GM23338 (cell line): ENCODE measurements at regions not wholly inside any gene's neighbourhood (a gene's known extent, or its start where the extent isn't known, plus 50 kb on each side); places are given as distances from the start of the nearest gene placed in this dataset.
"Not testable (repeated sequence)": the region's sequence is repeated elsewhere in the genome, so short reads cannot be mapped to it uniquely, and the experiment has no call there.

Source experiments
- ATAC-seq: fragments of 200-7000 bp; cut with Tn5 transposase; 3 replicates; pipeline ENCODE4 v1.9.1; 2020
- DNase-seq: peaks from one replicate; pipeline ENCODE4 v3.0.0-alpha.2; 2015; ENCODE audit warnings: low spot score
- H2AFZ ChIP-seq: fragments of 200-600 bp; sonication (generic); 2 replicates; pipeline ENCODE4 v1.8.0; 2016; ENCODE audit warnings: antibody characterized with exemption, mild to moderate bottlenecking, moderate library complexity
- H3F3A ChIP-seq: fragments of 200-600 bp; sonication (generic); replicated peaks from 2 replicates; pipeline ENCODE4 v1.8.0; 2017; ENCODE audit warnings: antibody characterized with exemption, mixed run types, low read depth
- H3K27ac ChIP-seq: fragments of 200-600 bp; sonication (generic); 2 replicates; pipeline ENCODE4 v1.6.1; 2016; ENCODE audit warnings: low read depth
- H3K27me3 ChIP-seq: fragments of 200-600 bp; sonication (generic); 2 replicates; pipeline ENCODE4 v1.8.0; 2016; ENCODE audit warnings: mild to moderate bottlenecking, mixed run types, moderate library complexity; ENCODE audit not compliant: insufficient read depth
- H3K36me3 ChIP-seq: fragments of 200-600 bp; sonication (generic); 2 replicates; pipeline ENCODE4 v1.8.0; 2016; ENCODE audit warnings: mild to moderate bottlenecking; ENCODE audit not compliant: insufficient read depth
- H3K4me1 ChIP-seq: fragments of 200-600 bp; sonication (generic); 2 replicates; pipeline ENCODE4 v1.8.0; 2016; ENCODE audit warnings: mild to moderate bottlenecking, moderate library complexity; ENCODE audit not compliant: insufficient read depth
- H3K4me2 ChIP-seq: fragments of 200-600 bp; sonication (generic); 2 replicates; pipeline ENCODE4 v1.7.1; 2017; ENCODE audit warnings: mixed run types
- H3K4me3 ChIP-seq: fragments of 200-600 bp; sonication (generic); 2 replicates; pipeline ENCODE4 v1.6.1; 2016; ENCODE audit warnings: mixed run types
- H3K79me2 ChIP-seq: fragments of 200-600 bp; sonication (generic); replicated peaks from 2 replicates; pipeline ENCODE4 v1.8.0; 2017; ENCODE audit warnings: mild to moderate bottlenecking; ENCODE audit not compliant: insufficient read depth
- H3K9me2 ChIP-seq: fragments of 200-600 bp; sonication (generic); 2 replicates; pipeline ENCODE4 v1.8.0; 2017; ENCODE audit not compliant: insufficient read depth
- H4K20me1 ChIP-seq: fragments of 200-600 bp; sonication (generic); replicated peaks from 2 replicates; pipeline ENCODE4 v1.8.0; 2017; ENCODE audit warnings: mild to moderate bottlenecking; ENCODE audit not compliant: insufficient read depth
- H3K27ac Mint-ChIP-seq: 2 replicates; pipeline ENCODE4 v1.8.0; 2020; ENCODE audit warnings: inconsistent platforms, mild to moderate bottlenecking, moderate library complexity, mixed read lengths
- H3K27me3 Mint-ChIP-seq: 3 replicates; pipeline ENCODE4 v1.8.0; 2022; ENCODE audit warnings: low read depth, mild to moderate bottlenecking, moderate library complexity, mixed read lengths, inconsistent platforms; ENCODE audit not compliant: insufficient read depth, poor library complexity
- H3K36me3 Mint-ChIP-seq: 3 replicates; pipeline ENCODE4 v1.8.0; 2021; ENCODE audit warnings: low read depth, mild to moderate bottlenecking, inconsistent platforms, moderate library complexity, mixed read lengths
- H3K4me1 Mint-ChIP-seq: 3 replicates; pipeline ENCODE4 v1.8.0; 2020; ENCODE audit warnings: mild to moderate bottlenecking, inconsistent platforms, mixed read lengths
- H3K4me3 Mint-ChIP-seq: 3 replicates; pipeline ENCODE4 v1.8.0; 2021; ENCODE audit warnings: moderate library complexity, mild to moderate bottlenecking, inconsistent platforms, mixed read lengths
- H3K9me3 Mint-ChIP-seq: 3 replicates; pipeline ENCODE4 v1.8.0; 2020; ENCODE audit warnings: moderate library complexity, mild to moderate bottlenecking, inconsistent platforms, mixed read lengths
- CREB1 ChIP-seq: fragments of 250-450 bp; sonication (Bioruptor Pico); IDR thresholded peaks from 2 replicates; pipeline ENCODE4 v1.5.0; 2020; ENCODE audit warnings: low read depth, mild to moderate bottlenecking, moderate library complexity
- EZH2 ChIP-seq: fragments of 200-600 bp; sonication (generic); IDR thresholded peaks from one replicate; pipeline ENCODE4 v1.8.0; 2017; ENCODE audit warnings: antibody characterized with exemption, mild to moderate bottlenecking, low read depth; ENCODE audit not compliant: unreplicated experiment
- EZH2phosphoT487 ChIP-seq: fragments of 200-600 bp; sonication (generic); IDR thresholded peaks from one replicate; pipeline ENCODE4 v1.8.1; 2018; ENCODE audit warnings: antibody characterized with exemption; ENCODE audit not compliant: unreplicated experiment
- JUNB ChIP-seq: IDR thresholded peaks from one replicate; pipeline ENCODE4 v1.6.1; 2016; ENCODE audit warnings: antibody characterized with exemption; ENCODE audit not compliant: unreplicated experiment
- STAT1 ChIP-seq: IDR thresholded peaks from one replicate; pipeline ENCODE4 v1.6.1; 2016; ENCODE audit warnings: antibody characterized with exemption; ENCODE audit not compliant: unreplicated experiment
- ZNF114 ChIP-seq: fragments of 250-450 bp; sonication (Bioruptor Pico); IDR thresholded peaks from 2 replicates; pipeline ENCODE4 v1.5.0; 2020; ENCODE audit warnings: mild to moderate bottlenecking, moderate library complexity
- ZNF331 ChIP-seq: fragments of 250-450 bp; sonication (Bioruptor Pico); IDR thresholded peaks from 2 replicates; pipeline ENCODE4 v1.5.0; 2020; ENCODE audit warnings: low read depth, mild to moderate bottlenecking, moderate library complexity
- TF ChIP-seq, protein P1 (sequence below): IDR thresholded peaks from one replicate; pipeline ENCODE4 v1.6.1; 2018; ENCODE audit warnings: antibody characterized with exemption; ENCODE audit not compliant: unreplicated experiment
- TF ChIP-seq, protein P2 (sequence below), 2 experiments: fragments of 200-600 bp in 1 of 2; sonication (generic) in 1 of 2; conservative IDR thresholded peaks; 2 replicates each; pipeline versions ENCODE4 v1.5.1 to v1.6.1; 2016 to 2017; ENCODE audit warnings: antibody characterized with exemption in 2 of 2, low read depth in 2 of 2, mild to moderate bottlenecking in 2 of 2, moderate library complexity in 1 of 2
- TF ChIP-seq, protein P3 (sequence below): IDR thresholded peaks from 2 replicates; pipeline ENCODE4 v1.6.1; 2016; ENCODE audit warnings: antibody characterized with exemption

DNA sequence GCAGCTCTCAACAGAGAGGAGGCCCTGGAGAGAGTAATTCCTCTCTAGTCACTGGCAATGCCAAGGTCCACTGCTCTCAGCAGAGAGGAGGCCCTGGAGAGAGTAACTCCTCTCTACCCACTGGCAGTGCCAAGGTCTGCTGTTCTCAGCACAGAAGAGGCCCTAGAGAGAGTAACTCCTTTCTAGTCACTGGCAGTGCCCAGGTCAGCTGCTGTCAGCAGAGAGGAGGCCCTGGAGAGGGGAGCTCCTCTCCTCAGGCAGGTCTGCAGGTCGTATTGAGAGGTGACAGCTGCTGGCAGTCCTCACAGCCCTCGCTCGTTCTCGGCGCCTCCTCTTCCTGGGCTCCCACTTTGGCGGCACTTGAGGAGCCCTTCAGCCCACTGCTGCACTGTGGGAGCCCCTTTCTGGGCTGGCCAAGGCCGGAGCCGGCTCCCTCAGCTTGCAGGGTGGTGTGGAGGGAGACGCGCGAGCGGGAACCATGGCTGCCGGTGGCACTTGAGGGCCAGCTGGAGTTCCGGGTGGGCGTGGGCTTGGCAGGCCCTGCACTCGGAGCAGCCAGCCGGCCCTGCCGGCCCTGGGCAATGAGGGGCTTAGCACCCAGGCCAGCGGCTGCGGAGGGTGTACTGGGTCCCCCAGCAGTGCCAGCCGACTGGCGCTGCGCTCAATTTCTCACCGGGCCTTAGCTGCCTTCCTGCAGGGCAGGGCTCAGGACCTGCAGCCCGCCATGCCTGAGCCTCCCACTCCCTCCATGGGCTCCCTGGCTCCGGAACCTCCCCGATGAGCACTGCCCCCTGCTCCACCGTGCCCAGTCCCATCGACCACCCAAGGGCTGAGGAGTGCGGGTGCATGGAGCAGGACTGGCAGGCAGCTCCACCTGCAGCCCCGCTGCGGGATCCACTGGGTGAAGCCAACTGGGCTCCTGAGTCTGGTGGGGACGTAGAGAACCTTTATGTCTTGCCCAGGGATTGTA lies 642.9 kb downstream of the PRR16 start:
- not testable (repeated sequence) for ATAC-seq, H3K4me2 ChIP-seq, H3K27me3 ChIP-seq, H3F3A ChIP-seq, DNase-seq, H3K27ac ChIP-seq, H4K20me1 ChIP-seq, H3K4me3 ChIP-seq, H2AFZ ChIP-seq, H3K9me3 Mint-ChIP-seq, H3K79me2 ChIP-seq, H3K4me1 Mint-ChIP-seq, H3K36me3 Mint-ChIP-seq, H3K4me1 ChIP-seq, H3K27me3 Mint-ChIP-seq, H3K36me3 ChIP-seq, H3K27ac Mint-ChIP-seq, H3K4me3 Mint-ChIP-seq, H3K9me2 ChIP-seq

DNA sequence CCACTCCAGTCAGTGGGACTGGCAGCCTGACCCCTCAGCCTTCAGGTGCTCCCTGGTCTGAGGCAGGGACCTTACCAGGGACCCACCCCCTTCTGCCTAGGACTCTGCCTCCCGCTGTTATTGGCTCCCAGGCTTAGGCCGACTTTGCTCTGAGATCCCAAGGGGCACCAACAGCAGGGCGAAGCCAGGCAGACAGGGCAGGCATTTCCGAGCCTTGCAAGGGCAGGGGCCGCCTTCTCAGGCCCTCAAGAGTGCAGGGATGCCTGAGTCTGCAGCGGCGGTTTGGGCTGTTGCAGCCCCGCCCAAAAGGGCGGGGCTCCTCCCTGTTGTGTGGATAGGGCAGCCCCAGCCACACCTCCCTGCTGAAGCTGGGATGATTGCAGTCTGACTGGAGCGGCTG lies 644.6 kb downstream of the PRR16 start:
- Histone ChIP-seq H3K27ac (no peak overlapping the region), H4K20me1 (no peaks in the 10 kb centered on the region), H3K4me2 (no peak overlapping the region), H3K27me3 (no peaks in the 10 kb centered on the region), H3F3A (no peaks in the 10 kb centered on the region), H3K79me2 (no peaks in the 10 kb centered on the region), H3K36me3 (no peaks in the 10 kb centered on the region), H3K4me1 (peaks cover 4% of the 10 kb centered on the region), H2AFZ (peak overlapping the region; percentile 88), H3K4me3 (no peak overlapping the region), H3K9me2 (no peaks in the 10 kb centered on the region)
- TF ChIP-seq, protein P1, sequence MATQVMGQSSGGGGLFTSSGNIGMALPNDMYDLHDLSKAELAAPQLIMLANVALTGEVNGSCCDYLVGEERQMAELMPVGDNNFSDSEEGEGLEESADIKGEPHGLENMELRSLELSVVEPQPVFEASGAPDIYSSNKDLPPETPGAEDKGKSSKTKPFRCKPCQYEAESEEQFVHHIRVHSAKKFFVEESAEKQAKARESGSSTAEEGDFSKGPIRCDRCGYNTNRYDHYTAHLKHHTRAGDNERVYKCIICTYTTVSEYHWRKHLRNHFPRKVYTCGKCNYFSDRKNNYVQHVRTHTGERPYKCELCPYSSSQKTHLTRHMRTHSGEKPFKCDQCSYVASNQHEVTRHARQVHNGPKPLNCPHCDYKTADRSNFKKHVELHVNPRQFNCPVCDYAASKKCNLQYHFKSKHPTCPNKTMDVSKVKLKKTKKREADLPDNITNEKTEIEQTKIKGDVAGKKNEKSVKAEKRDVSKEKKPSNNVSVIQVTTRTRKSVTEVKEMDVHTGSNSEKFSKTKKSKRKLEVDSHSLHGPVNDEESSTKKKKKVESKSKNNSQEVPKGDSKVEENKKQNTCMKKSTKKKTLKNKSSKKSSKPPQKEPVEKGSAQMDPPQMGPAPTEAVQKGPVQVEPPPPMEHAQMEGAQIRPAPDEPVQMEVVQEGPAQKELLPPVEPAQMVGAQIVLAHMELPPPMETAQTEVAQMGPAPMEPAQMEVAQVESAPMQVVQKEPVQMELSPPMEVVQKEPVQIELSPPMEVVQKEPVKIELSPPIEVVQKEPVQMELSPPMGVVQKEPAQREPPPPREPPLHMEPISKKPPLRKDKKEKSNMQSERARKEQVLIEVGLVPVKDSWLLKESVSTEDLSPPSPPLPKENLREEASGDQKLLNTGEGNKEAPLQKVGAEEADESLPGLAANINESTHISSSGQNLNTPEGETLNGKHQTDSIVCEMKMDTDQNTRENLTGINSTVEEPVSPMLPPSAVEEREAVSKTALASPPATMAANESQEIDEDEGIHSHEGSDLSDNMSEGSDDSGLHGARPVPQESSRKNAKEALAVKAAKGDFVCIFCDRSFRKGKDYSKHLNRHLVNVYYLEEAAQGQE = no peak
- TF ChIP-seq CREB1 (no peak), ZNF331 (CRISPR knock-in tag) (no peak), EZH2phosphoT487 (no peak), EZH2 (no peak), JUNB (no peak), ZNF114 (CRISPR knock-in tag) (no peak), STAT1 (no peak)
- TF ChIP-seq, protein P2, sequence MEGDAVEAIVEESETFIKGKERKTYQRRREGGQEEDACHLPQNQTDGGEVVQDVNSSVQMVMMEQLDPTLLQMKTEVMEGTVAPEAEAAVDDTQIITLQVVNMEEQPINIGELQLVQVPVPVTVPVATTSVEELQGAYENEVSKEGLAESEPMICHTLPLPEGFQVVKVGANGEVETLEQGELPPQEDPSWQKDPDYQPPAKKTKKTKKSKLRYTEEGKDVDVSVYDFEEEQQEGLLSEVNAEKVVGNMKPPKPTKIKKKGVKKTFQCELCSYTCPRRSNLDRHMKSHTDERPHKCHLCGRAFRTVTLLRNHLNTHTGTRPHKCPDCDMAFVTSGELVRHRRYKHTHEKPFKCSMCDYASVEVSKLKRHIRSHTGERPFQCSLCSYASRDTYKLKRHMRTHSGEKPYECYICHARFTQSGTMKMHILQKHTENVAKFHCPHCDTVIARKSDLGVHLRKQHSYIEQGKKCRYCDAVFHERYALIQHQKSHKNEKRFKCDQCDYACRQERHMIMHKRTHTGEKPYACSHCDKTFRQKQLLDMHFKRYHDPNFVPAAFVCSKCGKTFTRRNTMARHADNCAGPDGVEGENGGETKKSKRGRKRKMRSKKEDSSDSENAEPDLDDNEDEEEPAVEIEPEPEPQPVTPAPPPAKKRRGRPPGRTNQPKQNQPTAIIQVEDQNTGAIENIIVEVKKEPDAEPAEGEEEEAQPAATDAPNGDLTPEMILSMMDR (conservative IDR thresholded peaks at IDR 0.05; ENCODE audit: low read depth in 2 of 2) = no peak
- TF ChIP-seq, protein P3, sequence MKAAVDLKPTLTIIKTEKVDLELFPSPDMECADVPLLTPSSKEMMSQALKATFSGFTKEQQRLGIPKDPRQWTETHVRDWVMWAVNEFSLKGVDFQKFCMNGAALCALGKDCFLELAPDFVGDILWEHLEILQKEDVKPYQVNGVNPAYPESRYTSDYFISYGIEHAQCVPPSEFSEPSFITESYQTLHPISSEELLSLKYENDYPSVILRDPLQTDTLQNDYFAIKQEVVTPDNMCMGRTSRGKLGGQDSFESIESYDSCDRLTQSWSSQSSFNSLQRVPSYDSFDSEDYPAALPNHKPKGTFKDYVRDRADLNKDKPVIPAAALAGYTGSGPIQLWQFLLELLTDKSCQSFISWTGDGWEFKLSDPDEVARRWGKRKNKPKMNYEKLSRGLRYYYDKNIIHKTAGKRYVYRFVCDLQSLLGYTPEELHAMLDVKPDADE = no peak
- DNase-seq (peak; percentile 78), ATAC-seq (peak; percentile 100)
- H3K4me3 Mint-ChIP-seq = no peak overlapping the region
- H3K9me3 Mint-ChIP-seq = 0 out of 3 replicates have a peak, but pooled peaks cover 2% of the 10 kb centered on the region
- no peaks in the 10 kb centered on the region for H3K4me1 Mint-ChIP-seq
- H3K36me3 Mint-ChIP-seq = no peaks in the 10 kb centered on the region; the same call in 2 of the 3 replicates
- H3K27ac Mint-ChIP-seq = no peak overlapping the region
- H3K27me3 Mint-ChIP-seq = peaks cover 2% of the 10 kb centered on the region
